ENCODE measurements at regions not wholly inside any gene's neighbourhood (a gene's known extent, or its start where the extent isn't known, plus 50 kb on each side); places are given as distances from the start of the nearest gene placed in this dataset.

DNA sequence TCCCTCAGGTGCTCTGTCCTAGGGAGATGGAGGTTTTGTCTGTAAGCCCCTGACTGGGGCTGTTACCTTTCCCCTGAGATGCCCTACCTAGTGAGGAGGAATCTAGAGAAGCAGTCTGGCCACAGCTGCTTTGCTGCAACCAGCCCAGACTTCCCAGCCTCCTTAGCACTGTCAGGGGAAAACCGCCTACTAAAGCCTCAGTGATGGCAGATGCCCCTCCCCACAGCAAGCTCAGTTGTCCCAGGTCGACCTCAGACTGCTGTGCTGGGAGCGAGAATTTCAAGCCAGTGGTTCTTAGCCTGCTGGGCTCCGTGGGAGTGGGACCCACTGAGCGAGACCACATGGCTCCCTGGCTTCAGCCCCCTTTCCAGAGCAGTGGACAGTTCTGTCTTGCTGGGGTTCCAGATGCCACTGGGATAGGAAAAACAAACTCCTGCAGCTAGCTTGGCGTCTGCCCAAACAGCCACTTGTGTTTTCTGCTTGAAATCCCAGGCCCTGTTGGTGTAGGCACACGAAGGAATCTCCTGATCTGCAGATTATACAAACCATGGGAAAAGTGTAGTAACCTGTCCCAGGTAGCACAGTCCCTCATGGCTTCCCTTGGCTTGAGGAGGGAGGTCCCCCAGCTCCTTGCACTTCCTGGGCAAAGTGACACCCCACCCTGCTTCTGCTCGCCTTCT, 146.4 kb upstream of the PROKR2 start:
- H2BK20ac ChIP-seq (ENCODE audit: low read length), result no peak overlapping the region
- no peaks in the 10 kb centered on the region for H3K4me1 ChIP-seq (replicated peaks in 1 of 4; ENCODE audit: control insufficient read depth in 3 of 4, insufficient read depth in 4 of 4, low read length in 3 of 4)
- H3K56ac ChIP-seq (replicated peaks; ENCODE audit: insufficient read length, low read depth, low read length), result no peak overlapping the region
- H2BK120ac ChIP-seq (replicated peaks; ENCODE audit: low read depth, low read length), result no peak overlapping the region
- H4K91ac ChIP-seq (replicated peaks; ENCODE audit: insufficient read length, low read length), result no peak overlapping the region
- H3K4ac ChIP-seq (replicated peaks; ENCODE audit: insufficient read length, low read depth, low read length), result no peak overlapping the region
- H3K9me3 ChIP-seq (ENCODE audit: insufficient read depth in 2 of 2, low read depth in 1 of 2, low read length in 1 of 2), result no peaks in the 10 kb centered on the region
- H4K8ac ChIP-seq (ENCODE audit: extremely low read depth, insufficient read depth, low read length), result no peak overlapping the region
- no peak overlapping the region for H3K4me2 ChIP-seq (ENCODE audit: insufficient read depth in 1 of 2, low read depth in 2 of 2, low read length in 2 of 2)
- H3K23me2 ChIP-seq (ENCODE audit: low read depth, low read length), result no peaks in the 10 kb centered on the region
- FAIRE-seq, result no peak
- ChIA-PET CTCF (ENCODE audit: partially characterized antibody) (interaction anchor here (0.8 to 2.3 kb wide), 2 partner anchors 15 to 21 kb away, joined by 3 to 19 read pairs; no protein-coding TSS in a partner anchor), POLR2A (ENCODE audit: partially characterized antibody) (no interaction called here)
- H3K79me2 ChIP-seq (ENCODE audit: control insufficient read depth in 1 of 2, insufficient read depth in 2 of 2, low read length in 2 of 2), result no peaks in the 10 kb centered on the region
- H4K20me1 ChIP-seq (replicated peaks in 1 of 2; ENCODE audit: control insufficient read depth in 1 of 2, insufficient read depth in 2 of 2, low read length in 2 of 2), result no peaks in the 10 kb centered on the region
- WGBS, 2 experiments (ENCODE audit: extremely low coverage in 1 of 2, insufficient coverage in 1 of 2, insufficient read length in 1 of 2, insufficient replicate concordance in 2 of 2, low coverage in 1 of 2, low lambda C conversion rate in 2 of 2, missing lambda C conversion rate in 1 of 2), result 87% methylated on average over 8 of the region's 8 CpGs; no CpG with 5 or more reads in 1 of the 2 experiments
- H3K9ac ChIP-seq (replicated peaks in 1 of 4; ENCODE audit: extremely low read depth in 1 of 4, low read depth in 3 of 4, low read length in 3 of 4), result no peak overlapping the region
- no peaks in the 10 kb centered on the region for H3K36me3 ChIP-seq (ENCODE audit: control insufficient read depth in 2 of 4, insufficient read depth in 4 of 4, low read length in 3 of 4)
- no peaks in the 10 kb centered on the region for H3K79me1 ChIP-seq (ENCODE audit: low read depth, low read length)
- H3K14ac ChIP-seq (ENCODE audit: insufficient read length), result no peak overlapping the region
- H2AFZ ChIP-seq (ENCODE audit: low read length), result no peak overlapping the region
- no peak overlapping the region for H3K27ac ChIP-seq (ENCODE audit: low read depth, low read length)
- H3K27me3 ChIP-seq (replicated peaks in 1 of 4; ENCODE audit: control insufficient read depth in 3 of 4, extremely low read depth in 1 of 4, insufficient read depth in 3 of 4, low read length in 3 of 4), result no peaks in the 10 kb centered on the region
- H2BK5ac ChIP-seq (ENCODE audit: low read depth, low read length), result no peak overlapping the region
- H2AK5ac ChIP-seq (ENCODE audit: low read depth, low read length), result no peak overlapping the region
- DNase-seq (ENCODE audit: low read depth in 1 of 2, low spot score in 2 of 2), result no peak
- no peak overlapping the region for H3K4me3 ChIP-seq (ENCODE audit: extremely low read depth in 1 of 4, insufficient read depth in 2 of 4, low read depth in 3 of 4, low read length in 4 of 4)
- no peak overlapping the region for H4K5ac ChIP-seq (ENCODE audit: insufficient read length, low read depth, low read length)
- H3K18ac ChIP-seq (ENCODE audit: extremely low read depth, low read length), result no peak overlapping the region
- no peak overlapping the region for H3K23ac ChIP-seq (ENCODE audit: insufficient read length)
- H2BK12ac ChIP-seq (ENCODE audit: low read depth, low read length), result no peak overlapping the region
- H2BK15ac ChIP-seq (ENCODE audit: low read length), result no peak overlapping the region
- TF ChIP-seq CEBPB (IDR thresholded peaks at IDR 0.05; ENCODE audit: low read depth, low read length), result no peak
- TF ChIP-seq, protein P1, sequence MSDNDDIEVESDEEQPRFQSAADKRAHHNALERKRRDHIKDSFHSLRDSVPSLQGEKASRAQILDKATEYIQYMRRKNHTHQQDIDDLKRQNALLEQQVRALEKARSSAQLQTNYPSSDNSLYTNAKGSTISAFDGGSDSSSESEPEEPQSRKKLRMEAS (IDR thresholded peaks at IDR 0.05), result no peak
- TF ChIP-seq, protein P2, sequence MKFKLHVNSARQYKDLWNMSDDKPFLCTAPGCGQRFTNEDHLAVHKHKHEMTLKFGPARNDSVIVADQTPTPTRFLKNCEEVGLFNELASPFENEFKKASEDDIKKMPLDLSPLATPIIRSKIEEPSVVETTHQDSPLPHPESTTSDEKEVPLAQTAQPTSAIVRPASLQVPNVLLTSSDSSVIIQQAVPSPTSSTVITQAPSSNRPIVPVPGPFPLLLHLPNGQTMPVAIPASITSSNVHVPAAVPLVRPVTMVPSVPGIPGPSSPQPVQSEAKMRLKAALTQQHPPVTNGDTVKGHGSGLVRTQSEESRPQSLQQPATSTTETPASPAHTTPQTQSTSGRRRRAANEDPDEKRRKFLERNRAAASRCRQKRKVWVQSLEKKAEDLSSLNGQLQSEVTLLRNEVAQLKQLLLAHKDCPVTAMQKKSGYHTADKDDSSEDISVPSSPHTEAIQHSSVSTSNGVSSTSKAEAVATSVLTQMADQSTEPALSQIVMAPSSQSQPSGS (IDR thresholded peaks at IDR 0.05; ENCODE audit: low read length), result no peak
- no peak for TF ChIP-seq RAD21 (IDR thresholded peaks at IDR 0.05 in 1 of 2, conservative IDR thresholded peaks at IDR 0.05 in 1 of 2; ENCODE audit: low read depth in 2 of 2, low read length in 2 of 2)
- TF ChIP-seq BRCA1 (IDR thresholded peaks at IDR 0.05; ENCODE audit: low read depth, low read length), result no peak
- TF ChIP-seq, protein P3, sequence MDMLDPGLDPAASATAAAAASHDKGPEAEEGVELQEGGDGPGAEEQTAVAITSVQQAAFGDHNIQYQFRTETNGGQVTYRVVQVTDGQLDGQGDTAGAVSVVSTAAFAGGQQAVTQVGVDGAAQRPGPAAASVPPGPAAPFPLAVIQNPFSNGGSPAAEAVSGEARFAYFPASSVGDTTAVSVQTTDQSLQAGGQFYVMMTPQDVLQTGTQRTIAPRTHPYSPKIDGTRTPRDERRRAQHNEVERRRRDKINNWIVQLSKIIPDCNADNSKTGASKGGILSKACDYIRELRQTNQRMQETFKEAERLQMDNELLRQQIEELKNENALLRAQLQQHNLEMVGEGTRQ (IDR thresholded peaks at IDR 0.05; ENCODE audit: low read length), result no peak
- no peak for TF ChIP-seq RNF2 (IDR thresholded peaks at IDR 0.05; ENCODE audit: borderline replicate concordance, low read depth, low read length, missing control alignments, poor library complexity, severe bottlenecking)
- TF ChIP-seq SIN3A (conservative IDR thresholded peaks at IDR 0.05 in 1 of 2, IDR thresholded peaks at IDR 0.05 in 1 of 2; ENCODE audit: low read depth in 1 of 2, low read length in 2 of 2), result no peak
